ENCODE measurements at regions not wholly inside any gene's neighbourhood (a gene's known extent, or its start where the extent isn't known, plus 50 kb on each side); places are given as distances from the start of the nearest gene placed in this dataset.
"Not testable (repeated sequence)": the region's sequence is repeated elsewhere in the genome, so short reads cannot be mapped to it uniquely, and the experiment has no call there.

DNA sequence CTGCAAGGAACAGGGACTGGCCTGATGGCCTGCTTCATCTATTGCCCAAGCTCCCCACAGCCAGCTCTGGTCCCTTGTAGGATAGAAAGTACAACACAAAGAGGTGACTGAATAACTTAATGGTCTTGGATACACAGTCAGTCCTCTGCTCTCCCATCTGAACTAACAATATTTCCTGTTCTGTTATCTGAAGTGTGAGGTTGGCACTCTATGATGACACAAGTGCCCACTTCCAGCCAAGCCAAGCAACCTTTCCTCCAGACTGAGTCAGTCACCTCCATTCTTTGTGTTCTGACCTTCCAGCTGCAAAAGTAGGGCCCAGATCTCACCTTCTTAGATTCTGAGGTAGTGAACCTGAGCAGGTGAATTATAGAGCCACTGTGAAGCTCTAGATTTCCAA lies 77.8 kb upstream of the NOTCH2NLA start:
- TF ChIP-seq, protein P1, sequence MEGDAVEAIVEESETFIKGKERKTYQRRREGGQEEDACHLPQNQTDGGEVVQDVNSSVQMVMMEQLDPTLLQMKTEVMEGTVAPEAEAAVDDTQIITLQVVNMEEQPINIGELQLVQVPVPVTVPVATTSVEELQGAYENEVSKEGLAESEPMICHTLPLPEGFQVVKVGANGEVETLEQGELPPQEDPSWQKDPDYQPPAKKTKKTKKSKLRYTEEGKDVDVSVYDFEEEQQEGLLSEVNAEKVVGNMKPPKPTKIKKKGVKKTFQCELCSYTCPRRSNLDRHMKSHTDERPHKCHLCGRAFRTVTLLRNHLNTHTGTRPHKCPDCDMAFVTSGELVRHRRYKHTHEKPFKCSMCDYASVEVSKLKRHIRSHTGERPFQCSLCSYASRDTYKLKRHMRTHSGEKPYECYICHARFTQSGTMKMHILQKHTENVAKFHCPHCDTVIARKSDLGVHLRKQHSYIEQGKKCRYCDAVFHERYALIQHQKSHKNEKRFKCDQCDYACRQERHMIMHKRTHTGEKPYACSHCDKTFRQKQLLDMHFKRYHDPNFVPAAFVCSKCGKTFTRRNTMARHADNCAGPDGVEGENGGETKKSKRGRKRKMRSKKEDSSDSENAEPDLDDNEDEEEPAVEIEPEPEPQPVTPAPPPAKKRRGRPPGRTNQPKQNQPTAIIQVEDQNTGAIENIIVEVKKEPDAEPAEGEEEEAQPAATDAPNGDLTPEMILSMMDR (conservative IDR thresholded peaks at IDR 0.05): not testable (repeated sequence)
- not testable (repeated sequence) for TF ChIP-seq EZH2 (IDR thresholded peaks at IDR 0.05; ENCODE audit: low read depth)
